ENCODE measurements at regions not wholly inside any gene's neighbourhood (a gene's known extent, or its start where the extent isn't known, plus 50 kb on each side); places are given as distances from the start of the nearest gene placed in this dataset.
A peak's percentile ranks its signal among the peaks of the same experiment; 100 is the strongest.
"Not testable (repeated sequence)": the region's sequence is repeated elsewhere in the genome, so short reads cannot be mapped to it uniquely, and the experiment has no call there.

- Histone ChIP-seq H3K36me3 (no peaks in the 10 kb centered on the region), H3K27me3 (ENCODE audit: low read depth) (no peaks in the 10 kb centered on the region), H3K4me3 (peak overlapping the region; percentile 86), H3K27ac (no peak overlapping the region), H3K9me3 (no peaks in the 10 kb centered on the region), H3K4me1 (peaks cover 25% of the 10 kb centered on the region)
- intact Hi-C loops (cut with DNase I), result no loop called here
- DNase-seq, result no peak
- ATAC-seq, result no peak
- TF ChIP-seq CTCF (IDR thresholded peaks at IDR 0.05), result no peak
These were observed 147.6 kb upstream of the TMEM168 start for GRCh38 chr7:112937651-112938415.

GRCh38 chr7:112933598-112933997 is 143.4 kb upstream of the TMEM168 start:
- H3K9me3 ChIP-seq, result no peaks in the 10 kb centered on the region
- DNase-seq (no peak), ATAC-seq (no peak)
- no peaks in the 10 kb centered on the region for H3K27me3 ChIP-seq (ENCODE audit: low read depth)
- H3K27ac ChIP-seq, result no peak overlapping the region
- H3K36me3 ChIP-seq, result no peaks in the 10 kb centered on the region
- intact Hi-C loops (cut with DNase I), result no loop called here
- no peak overlapping the region for H3K4me3 ChIP-seq
- no peak for TF ChIP-seq CTCF (IDR thresholded peaks at IDR 0.05)
- H3K4me1 ChIP-seq, result peaks cover 30% of the 10 kb centered on the region

DNA sequence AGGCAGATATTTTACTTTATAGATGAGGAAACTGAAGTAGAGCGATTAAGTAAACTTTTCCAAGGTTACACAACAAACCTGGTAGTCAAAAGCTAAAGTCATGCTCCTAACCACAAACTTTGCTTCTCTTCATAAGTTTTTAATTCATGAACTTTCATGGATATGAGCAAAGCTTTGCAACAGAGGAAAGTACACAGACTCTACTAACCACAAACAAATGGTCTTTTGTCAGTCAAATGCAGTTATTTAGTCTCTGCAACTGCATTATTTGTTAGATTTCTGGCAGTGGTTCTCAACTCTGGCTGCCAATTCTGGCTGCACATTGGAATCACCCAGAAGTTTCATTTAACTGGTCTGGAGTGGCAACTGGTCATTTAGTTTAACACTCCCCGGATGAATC is 140.6 kb upstream of the TMEM168 start:
- Histone ChIP-seq H3K9me3 (no peaks in the 10 kb centered on the region), H3K27ac (no peak overlapping the region), H3K36me3 (no peaks in the 10 kb centered on the region), H3K27me3 (ENCODE audit: low read depth) (no peaks in the 10 kb centered on the region), H3K4me1 (peaks cover 14% of the 10 kb centered on the region), H3K4me3 (no peak overlapping the region)
- intact Hi-C loops (cut with DNase I), result no loop called here
- no peak for ATAC-seq
- TF ChIP-seq CTCF (IDR thresholded peaks at IDR 0.05), result no peak
- no peak for DNase-seq

DNA sequence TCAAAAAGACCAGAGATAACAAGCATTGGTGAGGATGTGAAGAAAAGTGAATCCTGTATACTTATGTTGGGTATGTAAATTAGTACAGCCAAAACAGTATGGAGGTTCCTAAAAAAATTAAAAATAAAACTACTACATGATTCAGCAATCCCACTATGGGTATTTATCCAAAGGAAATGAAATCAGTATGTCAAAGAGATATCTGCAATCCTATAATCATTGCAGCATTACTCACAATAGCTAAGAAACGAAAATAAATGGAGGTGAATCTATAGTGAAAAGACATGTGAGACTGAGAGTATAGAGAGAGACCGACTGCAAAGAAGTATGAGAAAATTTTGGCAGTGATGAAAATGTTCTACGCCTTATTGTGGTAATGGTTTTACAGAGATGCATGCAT is 139.2 kb upstream of the TMEM168 start:
- intact Hi-C loops (cut with DNase I), result no loop called here
- TF ChIP-seq CTCF (IDR thresholded peaks at IDR 0.05), result no peak
- H3K27me3 ChIP-seq (ENCODE audit: low read depth), result no peaks in the 10 kb centered on the region
- no peak for ATAC-seq
- peaks cover 14% of the 10 kb centered on the region for H3K4me1 ChIP-seq
- no peak for DNase-seq
- H3K9me3 ChIP-seq, result no peaks in the 10 kb centered on the region
- H3K27ac ChIP-seq, result no peak overlapping the region
- no peak overlapping the region for H3K4me3 ChIP-seq
- no peaks in the 10 kb centered on the region for H3K36me3 ChIP-seq

- H3K27ac ChIP-seq, result no peak overlapping the region
- no peak for ATAC-seq
- TF ChIP-seq CTCF (IDR thresholded peaks at IDR 0.05), result no peak
These were observed 135.8 kb upstream of the TMEM168 start for GRCh38 chr7:112926018-112926417.

DNA sequence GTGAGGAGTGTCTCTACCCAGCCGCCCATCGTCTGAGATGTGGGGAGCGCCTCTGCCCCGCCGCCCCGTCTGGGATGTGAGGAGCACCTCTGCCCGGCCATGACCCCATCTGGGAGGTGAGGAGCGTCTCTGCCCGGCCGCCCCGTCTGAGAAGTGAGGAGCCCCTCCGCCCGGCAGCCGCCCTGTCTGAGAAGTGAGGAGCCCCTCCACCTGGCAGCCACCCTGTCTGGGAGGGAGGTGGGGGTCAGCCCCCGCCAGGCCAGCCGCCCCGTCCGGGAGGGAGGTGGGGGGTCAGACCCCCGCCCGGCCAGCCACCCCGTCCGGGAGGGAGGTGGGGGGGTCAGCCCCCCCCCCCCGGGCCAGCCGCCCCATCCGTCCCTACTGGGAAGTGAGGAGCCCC is 132.4 kb upstream of the TMEM168 start:
- intact Hi-C loops (cut with DNase I); ATAC-seq; H3K36me3 ChIP-seq; H3K9me3 ChIP-seq; H3K27me3 ChIP-seq (ENCODE audit: low read depth); H3K27ac ChIP-seq; DNase-seq; H3K4me1 ChIP-seq; H3K4me3 ChIP-seq: not testable (repeated sequence)

More at GRCh38 chr7:112926018-112926417, 135.8 kb upstream of the TMEM168 start:
- Histone ChIP-seq H3K27me3 (ENCODE audit: low read depth) (no peaks in the 10 kb centered on the region), H3K4me3 (no peak overlapping the region), H3K4me1 (peaks cover 10% of the 10 kb centered on the region), H3K9me3 (no peaks in the 10 kb centered on the region), H3K36me3 (no peaks in the 10 kb centered on the region)
- no peak for DNase-seq
- intact Hi-C loops (cut with DNase I), result no loop called here

DNA sequence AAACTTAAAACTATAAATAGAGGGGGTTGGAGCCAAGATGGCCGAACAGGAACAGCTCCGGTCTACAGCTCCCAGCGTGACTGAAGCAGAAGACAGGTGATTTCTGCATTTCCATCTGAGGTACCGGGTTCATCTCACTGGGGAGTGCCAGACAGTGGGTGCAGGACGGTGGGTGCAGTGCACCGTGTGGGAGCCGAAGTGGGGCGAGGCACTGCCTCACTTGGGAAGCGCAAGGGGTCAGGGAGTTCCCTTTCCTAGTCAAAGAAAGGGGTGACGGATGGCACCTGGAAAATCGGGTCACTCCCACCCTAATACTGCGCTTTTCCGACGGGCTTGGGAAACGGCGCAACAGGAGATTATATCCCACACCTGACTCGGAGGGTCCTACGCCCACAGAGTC is 126.2 kb upstream of the TMEM168 start:
- DNase-seq; H3K27me3 ChIP-seq (ENCODE audit: low read depth); ATAC-seq; H3K4me1 ChIP-seq; intact Hi-C loops (cut with DNase I); H3K9me3 ChIP-seq; H3K4me3 ChIP-seq; H3K27ac ChIP-seq: not testable (repeated sequence)
- H3K36me3 ChIP-seq, result peaks cover 18% of the 10 kb centered on the region

Measured in lower lobe of right lung (tissue), 2 donors.